GM03348 (cell line): ENCODE measurements at regions not wholly inside any gene's neighbourhood (a gene's known extent, or its start where the extent isn't known, plus 50 kb on each side); places are given as distances from the start of the nearest gene placed in this dataset.

ENCODE experiments used
- DNase-seq: peaks from one replicate; pipeline ENCODE4 v3.0.0; 2012; ENCODE audit warnings: low spot score

GRCh38 chr5:106880656-106881055 is 790.1 kb downstream of the EFNA5 start:
- no peak for DNase-seq

- no peak for DNase-seq
Measured at GRCh38 chr5:106877881-106878280, 792.9 kb downstream of the EFNA5 start.

GRCh38 chr5:106876665-106877194 is 794.0 kb downstream of the EFNA5 start:
- DNase-seq: no peak

- no peak for DNase-seq
Measured at GRCh38 chr5:106876298-106876622, 794.5 kb downstream of the EFNA5 start.

- peak; percentile 52 for DNase-seq
Measured at GRCh38 chr5:106875591-106876297, 795.0 kb downstream of the EFNA5 start.

- DNase-seq: no peak
Measured at GRCh38 chr5:106874974-106875373, 795.8 kb downstream of the EFNA5 start.

- DNase-seq: no peak
Measured at GRCh38 chr5:106874531-106874930, 796.2 kb downstream of the EFNA5 start.

- no peak for DNase-seq
Measured at GRCh38 chr5:106873568-106873967, 797.2 kb downstream of the EFNA5 start.

- DNase-seq: no peak
Measured at GRCh38 chr5:106865279-106865678, 805.5 kb downstream of the EFNA5 start.

GRCh38 chr5:106862450-106863193 is 808.1 kb downstream of the EFNA5 start:
- DNase-seq: no peak

- DNase-seq: no peak
Measured at GRCh38 chr5:106860398-106861044, 810.2 kb downstream of the EFNA5 start.

- no peak for DNase-seq
Measured at GRCh38 chr5:106858616-106859015, 812.1 kb downstream of the EFNA5 start.

- no peak for DNase-seq
Measured at GRCh38 chr5:106854922-106855321, 815.8 kb downstream of the EFNA5 start.

GRCh38 chr5:106854105-106854687 is 816.5 kb downstream of the EFNA5 start:
- no peak for DNase-seq

- DNase-seq: no peak
Measured at GRCh38 chr5:106853266-106853665, 817.5 kb downstream of the EFNA5 start.

GRCh38 chr5:106849266-106849665 is 821.5 kb downstream of the EFNA5 start:
- no peak for DNase-seq

GRCh38 chr5:106843812-106844416 is 826.8 kb downstream of the EFNA5 start:
- DNase-seq: no peak

- no peak for DNase-seq
Measured at GRCh38 chr5:106833517-106833916, 837.2 kb downstream of the EFNA5 start.

- DNase-seq: no peak
Measured at GRCh38 chr5:106827061-106827460, 843.7 kb downstream of the EFNA5 start.

GRCh38 chr5:106825374-106825773 is 845.4 kb downstream of the EFNA5 start:
- DNase-seq: no peak

GRCh38 chr5:106822851-106823250 is 847.9 kb downstream of the EFNA5 start:
- no peak for DNase-seq

GRCh38 chr5:106818552-106818951 is 852.2 kb downstream of the EFNA5 start:
- no peak for DNase-seq
